CD4-positive, alpha-beta T cell treated with Interleukin-17A for 4 hours (primary cell): ENCODE measurements at regions not wholly inside any gene's neighbourhood (a gene's known extent, or its start where the extent isn't known, plus 50 kb on each side); places are given as distances from the start of the nearest gene placed in this dataset.
"Not testable (repeated sequence)": the region's sequence is repeated elsewhere in the genome, so short reads cannot be mapped to it uniquely, and the experiment has no call there.

Experiments
- DNase-seq: peaks from one replicate; pipeline ENCODE4 v3.0.0-alpha.2; 2020; ENCODE audit warnings: mixed read lengths

- no peak for DNase-seq
These were observed 60.2 kb upstream of the LRRC4C start for GRCh38 chr11:41519696-41520095.

- DNase-seq, result no peak
These were observed 62.9 kb upstream of the LRRC4C start for GRCh38 chr11:41522391-41522790.

- DNase-seq, result no peak
These were observed 63.6 kb upstream of the LRRC4C start for GRCh38 chr11:41522899-41523672.

GRCh38 chr11:41527530-41527929, 68.1 kb upstream of the LRRC4C start:
- no peak for DNase-seq

GRCh38 chr11:41532413-41532812, 73.0 kb upstream of the LRRC4C start:
- DNase-seq, result no peak

GRCh38 chr11:41533761-41534160, 74.3 kb upstream of the LRRC4C start:
- no peak for DNase-seq

- no peak for DNase-seq
These were observed 74.9 kb upstream of the LRRC4C start for GRCh38 chr11:41534391-41534790.

- DNase-seq, result no peak
These were observed 75.4 kb upstream of the LRRC4C start for GRCh38 chr11:41534861-41535260.

- no peak for DNase-seq
These were observed 76.6 kb upstream of the LRRC4C start for GRCh38 chr11:41536021-41536568.

GRCh38 chr11:41544902-41545301, 85.5 kb upstream of the LRRC4C start:
- DNase-seq, result not testable (repeated sequence)

GRCh38 chr11:41578421-41579051, 119.1 kb upstream of the LRRC4C start:
- DNase-seq, result no peak

GRCh38 chr11:41579546-41579945, 120.1 kb upstream of the LRRC4C start:
- no peak for DNase-seq

- DNase-seq, result no peak
These were observed 150.1 kb upstream of the LRRC4C start for GRCh38 chr11:41609511-41609910.

GRCh38 chr11:41612415-41612814, 153.0 kb upstream of the LRRC4C start:
- DNase-seq, result no peak

- no peak for DNase-seq
These were observed 153.9 kb upstream of the LRRC4C start for GRCh38 chr11:41613326-41613725.

- DNase-seq, result no peak
These were observed 163.4 kb upstream of the LRRC4C start for GRCh38 chr11:41622707-41623359.

GRCh38 chr11:41659985-41660384, 200.5 kb upstream of the LRRC4C start:
- no peak for DNase-seq

GRCh38 chr11:41660585-41660984, 201.1 kb upstream of the LRRC4C start:
- DNase-seq, result no peak

- DNase-seq, result no peak
These were observed 206.2 kb upstream of the LRRC4C start for GRCh38 chr11:41665441-41666360.

- DNase-seq, result no peak
These were observed 207.7 kb upstream of the LRRC4C start for GRCh38 chr11:41666951-41667653.

GRCh38 chr11:41675205-41675604, 215.8 kb upstream of the LRRC4C start:
- DNase-seq, result no peak

- no peak for DNase-seq
These were observed 253.6 kb upstream of the LRRC4C start for GRCh38 chr11:41713030-41713429.
